Natural killer cell treated with Interleukin-12 subunit alpha and Interleukin-12 subunit beta and Interleukin-15 and Interleukin-18, amount 100 ng/mL, for 72 hours (primary cell): ENCODE measurements at regions not wholly inside any gene's neighbourhood (a gene's known extent, or its start where the extent isn't known, plus 50 kb on each side); places are given as distances from the start of the nearest gene placed in this dataset.

Source experiments
- ATAC-seq, 2 donors: fragments of 150-1000 bp; cut with Tn5 transposase in 1 of 2; sonication (Bioruptor Pico), chemical (Tn5 transposase) in 1 of 2; 2 replicates each; pipeline ENCODE4 v1.10.0; 2021
- DNase-seq: peaks from one replicate; pipeline ENCODE4 v3.0.0; 2022; ENCODE audit warnings: low spot score
- H3K27ac Mint-ChIP-seq, 2 donors: 1 replicate in 1 of 2; 2 replicates in 1 of 2; pipeline ENCODE4 v1.8.0; 2022; ENCODE audit warnings: mixed read lengths in 2 of 2, mild to moderate bottlenecking in 1 of 2, moderate library complexity in 1 of 2
- H3K27me3 Mint-ChIP-seq, 2 donors: 1 replicate in 1 of 2; 2 replicates in 1 of 2; pipeline ENCODE4 v1.8.0; 2022; ENCODE audit warnings: mixed read lengths in 2 of 2
- H3K36me3 Mint-ChIP-seq: one replicate; pipeline ENCODE4 v1.8.0; 2022; ENCODE audit warnings: mixed read lengths
- H3K4me1 Mint-ChIP-seq, 2 donors: 1 replicate in 1 of 2; 2 replicates in 1 of 2; pipeline ENCODE4 v1.8.0; 2022; ENCODE audit warnings: low read depth in 2 of 2, mixed read lengths in 2 of 2, mild to moderate bottlenecking in 1 of 2
- H3K4me3 Mint-ChIP-seq: one replicate; pipeline ENCODE4 v1.8.0; 2022; ENCODE audit warnings: mixed read lengths
- H3K9me3 Mint-ChIP-seq: 2 replicates; pipeline ENCODE4 v1.8.0; 2022; ENCODE audit warnings: mixed read lengths

DNA sequence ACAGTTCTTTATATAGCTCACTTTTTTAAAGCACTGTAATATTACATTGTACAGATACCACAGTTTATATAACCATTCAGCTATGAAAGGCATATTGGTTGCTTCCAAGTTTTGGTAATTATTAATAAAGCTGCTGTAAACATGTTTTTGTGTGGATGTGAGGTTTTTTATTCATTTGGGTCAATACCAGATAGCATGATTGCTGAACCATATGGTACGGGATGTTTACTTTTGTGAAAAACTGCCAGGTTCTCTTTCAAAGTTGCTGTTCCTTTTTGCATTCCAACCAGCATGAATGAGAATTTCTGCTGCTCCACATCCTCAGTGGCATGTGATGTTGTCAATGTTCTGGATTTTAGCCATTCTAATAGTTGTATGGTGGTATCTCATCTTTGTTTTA, 439.6 kb upstream of the NMUR2 start:
- H3K9me3 Mint-ChIP-seq = peaks cover 11% of the 10 kb centered on the region
- H3K4me1 Mint-ChIP-seq = no peaks in the 10 kb centered on the region
- H3K36me3 Mint-ChIP-seq = no peaks in the 10 kb centered on the region
- no peak overlapping the region for H3K27ac Mint-ChIP-seq
- no peak overlapping the region for H3K4me3 Mint-ChIP-seq
- no peak for DNase-seq
- no peaks in the 10 kb centered on the region for H3K27me3 Mint-ChIP-seq
- no peak for ATAC-seq

DNA sequence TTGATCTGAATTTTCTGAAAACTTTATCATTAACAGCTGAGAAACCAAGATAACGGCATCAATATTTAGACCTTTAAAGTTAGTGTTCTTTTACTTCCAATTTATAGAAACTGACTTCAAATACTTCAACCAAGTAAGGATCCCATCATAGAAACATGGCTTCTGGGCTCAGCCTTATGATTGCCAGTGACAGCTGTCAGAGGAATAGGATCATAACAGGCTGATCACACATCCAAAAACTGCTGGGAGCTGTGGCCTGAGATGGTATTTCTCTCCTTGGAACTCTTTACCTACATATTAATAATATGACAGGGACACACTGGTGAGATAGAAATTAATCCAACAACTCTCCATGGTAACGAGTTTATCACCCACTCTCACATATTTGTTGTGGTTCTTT, 448.3 kb upstream of the NMUR2 start:
- ATAC-seq = no peak
- Mint-ChIP-seq H3K4me3 (no peak overlapping the region), H3K9me3 (peaks cover 7% of the 10 kb centered on the region), H3K4me1 (no peaks in the 10 kb centered on the region), H3K27ac (no peak overlapping the region), H3K36me3 (no peaks in the 10 kb centered on the region), H3K27me3 (no peaks in the 10 kb centered on the region)
- DNase-seq = no peak

GRCh38 chr5:152855441-152855840, 450.4 kb upstream of the NMUR2 start:
- ATAC-seq (no peak), DNase-seq (no peak)
- Mint-ChIP-seq H3K27me3 (no peaks in the 10 kb centered on the region), H3K9me3 (peaks cover 5% of the 10 kb centered on the region), H3K4me1 (no peaks in the 10 kb centered on the region), H3K4me3 (no peak overlapping the region), H3K36me3 (no peaks in the 10 kb centered on the region), H3K27ac (no peak overlapping the region)

DNA sequence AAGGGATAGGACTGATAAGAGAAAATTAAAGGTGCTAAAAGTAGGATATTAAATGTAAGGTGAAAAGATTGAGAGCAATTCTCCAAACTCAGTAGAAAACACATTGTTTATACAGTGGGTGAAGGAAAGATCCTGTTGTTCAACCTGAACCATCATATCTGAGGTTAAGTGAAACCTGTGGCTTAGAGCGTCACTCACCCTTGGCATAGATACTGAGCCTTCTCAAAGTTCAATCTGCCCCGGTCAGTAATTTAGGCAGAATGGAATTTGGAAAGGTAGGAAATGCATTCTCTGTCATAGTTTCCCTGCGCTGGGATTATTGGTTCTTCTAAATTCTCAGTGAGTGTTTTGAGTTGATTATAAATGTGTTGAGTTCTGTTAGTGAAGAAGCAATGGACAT, 456.2 kb upstream of the NMUR2 start:
- no peak for ATAC-seq
- DNase-seq = no peak
- H3K36me3 Mint-ChIP-seq = no peaks in the 10 kb centered on the region
- H3K4me3 Mint-ChIP-seq = no peak overlapping the region
- no peak overlapping the region for H3K27ac Mint-ChIP-seq
- no peaks in the 10 kb centered on the region for H3K4me1 Mint-ChIP-seq
- H3K9me3 Mint-ChIP-seq = peaks cover 17% of the 10 kb centered on the region
- H3K27me3 Mint-ChIP-seq = no peaks in the 10 kb centered on the region

DNA sequence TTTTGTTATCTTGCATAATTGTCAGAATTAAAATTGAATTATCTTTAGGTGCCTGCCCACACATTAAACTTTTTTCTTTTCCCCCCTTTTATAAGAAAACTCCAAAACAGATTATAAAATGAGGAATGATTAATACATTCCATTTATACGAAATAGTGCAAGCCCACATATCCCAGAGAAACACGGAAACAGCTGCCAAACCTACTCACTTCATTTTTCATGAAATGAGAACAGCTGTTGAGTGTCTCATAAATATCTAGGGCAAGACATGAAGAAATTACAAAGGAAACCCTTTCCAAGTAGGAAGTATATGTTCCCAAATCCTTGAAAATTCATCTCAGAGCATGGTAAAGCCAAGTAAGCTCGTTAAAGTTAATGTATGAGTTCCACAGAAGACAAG, 459.4 kb upstream of the NMUR2 start:
- H3K4me1 Mint-ChIP-seq = no peaks in the 10 kb centered on the region
- H3K36me3 Mint-ChIP-seq = no peaks in the 10 kb centered on the region
- peaks cover 20% of the 10 kb centered on the region for H3K9me3 Mint-ChIP-seq
- no peak overlapping the region for H3K27ac Mint-ChIP-seq
- DNase-seq (no peak), ATAC-seq (no peak)
- H3K27me3 Mint-ChIP-seq = no peaks in the 10 kb centered on the region
- H3K4me3 Mint-ChIP-seq = no peak overlapping the region

DNA sequence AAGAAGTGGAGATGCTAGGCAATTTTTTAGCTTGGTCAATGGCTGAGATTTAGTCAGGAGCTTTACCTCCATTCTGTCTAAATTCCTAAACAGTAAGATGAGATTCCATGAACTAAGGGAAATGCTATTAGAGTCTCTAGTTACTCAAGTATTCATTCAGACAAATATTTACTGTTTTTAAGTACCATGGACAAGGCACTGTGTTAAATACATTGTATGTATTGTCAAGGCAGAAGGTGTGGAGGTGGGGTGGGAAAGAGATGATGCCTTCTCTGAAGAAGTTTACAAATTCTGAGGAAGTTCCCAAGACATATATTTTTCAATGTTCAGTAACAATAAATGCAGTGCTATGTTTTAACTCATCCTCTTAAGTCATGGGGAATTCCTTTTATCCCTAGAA, 459.9 kb upstream of the NMUR2 start:
- no peak for DNase-seq

DNA sequence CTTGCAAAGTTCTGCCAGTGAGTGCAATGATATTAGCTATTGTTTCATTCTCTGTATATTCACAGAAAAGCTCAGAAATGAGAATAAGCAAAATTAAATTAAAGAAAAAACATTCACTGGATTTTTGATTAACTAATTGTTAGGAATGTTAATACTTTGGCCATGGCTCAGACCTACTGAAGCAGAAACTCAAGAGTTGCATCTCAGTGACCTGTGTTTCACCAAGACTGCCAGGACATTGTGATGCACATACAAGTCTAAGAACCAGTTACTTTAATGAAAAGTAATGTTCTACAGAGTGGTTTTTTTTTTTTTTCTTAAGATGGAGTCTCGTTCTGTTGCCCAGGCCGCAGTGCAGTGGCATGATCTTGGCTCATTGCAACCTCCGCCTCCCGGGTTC, 464.9 kb upstream of the NMUR2 start:
- Mint-ChIP-seq H3K36me3 (no peaks in the 10 kb centered on the region), H3K4me1 (no peaks in the 10 kb centered on the region), H3K9me3 (peaks cover 17% of the 10 kb centered on the region), H3K4me3 (no peak overlapping the region), H3K27ac (no peak overlapping the region), H3K27me3 (no peaks in the 10 kb centered on the region)
- DNase-seq (no peak), ATAC-seq (no peak)

More for the DNA sequence above, 459.9 kb upstream of the NMUR2 start:
- ATAC-seq = no peak
- no peak overlapping the region for H3K4me3 Mint-ChIP-seq
- H3K27ac Mint-ChIP-seq = no peak overlapping the region
- H3K36me3 Mint-ChIP-seq = no peaks in the 10 kb centered on the region
- peaks cover 18% of the 10 kb centered on the region for H3K9me3 Mint-ChIP-seq
- no peaks in the 10 kb centered on the region for H3K4me1 Mint-ChIP-seq
- H3K27me3 Mint-ChIP-seq = no peaks in the 10 kb centered on the region

DNA sequence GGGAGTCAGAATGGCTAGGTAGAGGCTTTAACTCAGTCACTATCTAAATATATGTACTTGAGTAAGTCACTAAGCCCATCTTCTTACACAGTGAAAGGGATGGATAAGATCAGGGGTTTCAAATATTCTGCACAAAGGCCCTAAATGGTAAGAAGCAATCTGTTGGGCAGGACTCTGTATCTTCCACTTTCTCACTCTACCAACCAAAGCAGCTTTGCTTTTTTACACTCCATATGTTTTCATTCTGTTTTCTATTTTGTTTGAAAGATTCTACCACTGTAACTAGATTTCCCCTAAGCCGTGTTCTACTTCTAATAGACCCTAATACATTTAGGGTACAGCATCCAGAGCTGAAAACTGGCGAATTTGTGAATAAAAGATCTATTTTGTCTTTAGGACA, 477.5 kb upstream of the NMUR2 start:
- Mint-ChIP-seq H3K27ac (no peak overlapping the region), H3K9me3 (peaks cover 19% of the 10 kb centered on the region), H3K27me3 (no peaks in the 10 kb centered on the region), H3K4me3 (no peak overlapping the region), H3K4me1 (no peaks in the 10 kb centered on the region), H3K36me3 (no peaks in the 10 kb centered on the region)
- DNase-seq (no peak), ATAC-seq (no peak)

- Mint-ChIP-seq H3K36me3 (no peaks in the 10 kb centered on the region), H3K4me1 (no peaks in the 10 kb centered on the region), H3K4me3 (no peak overlapping the region), H3K27me3 (no peaks in the 10 kb centered on the region), H3K27ac (no peak overlapping the region), H3K9me3 (peaks cover 19% of the 10 kb centered on the region)
- DNase-seq (no peak), ATAC-seq (no peak)
These were observed 478.1 kb upstream of the NMUR2 start for GRCh38 chr5:152883066-152883775.

DNA sequence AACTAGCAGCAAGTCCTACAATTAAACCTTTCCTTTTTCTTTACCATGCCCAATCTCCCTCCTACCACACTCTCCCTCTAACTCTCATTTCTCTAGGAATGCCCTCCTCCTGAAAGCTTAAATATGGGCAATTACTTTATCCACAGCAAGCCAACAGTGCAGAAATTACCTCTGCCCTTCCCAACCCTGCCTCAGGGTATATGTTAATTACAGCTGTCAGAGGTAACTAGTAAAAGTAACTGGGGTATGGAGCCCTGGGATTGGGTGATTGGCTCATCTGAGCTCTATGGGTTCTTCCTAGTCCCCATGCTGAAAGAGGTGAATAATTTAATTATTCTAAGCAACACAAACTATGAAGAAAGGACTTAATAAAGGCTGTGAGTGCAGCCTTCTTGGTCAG, 478.9 kb upstream of the NMUR2 start:
- H3K27ac Mint-ChIP-seq = no peak overlapping the region
- H3K4me1 Mint-ChIP-seq = no peaks in the 10 kb centered on the region
- no peak overlapping the region for H3K4me3 Mint-ChIP-seq
- ATAC-seq (no peak), DNase-seq (no peak)
- H3K9me3 Mint-ChIP-seq = peaks cover 19% of the 10 kb centered on the region
- no peaks in the 10 kb centered on the region for H3K36me3 Mint-ChIP-seq
- no peaks in the 10 kb centered on the region for H3K27me3 Mint-ChIP-seq

GRCh38 chr5:152900332-152900731, 495.3 kb upstream of the NMUR2 start:
- ATAC-seq (no peak), DNase-seq (no peak)
- no peaks in the 10 kb centered on the region for H3K36me3 Mint-ChIP-seq
- H3K4me1 Mint-ChIP-seq = no peaks in the 10 kb centered on the region
- no peaks in the 10 kb centered on the region for H3K27me3 Mint-ChIP-seq
- H3K9me3 Mint-ChIP-seq = peaks cover 11% of the 10 kb centered on the region
- H3K27ac Mint-ChIP-seq = no peak overlapping the region
- no peak overlapping the region for H3K4me3 Mint-ChIP-seq

DNA sequence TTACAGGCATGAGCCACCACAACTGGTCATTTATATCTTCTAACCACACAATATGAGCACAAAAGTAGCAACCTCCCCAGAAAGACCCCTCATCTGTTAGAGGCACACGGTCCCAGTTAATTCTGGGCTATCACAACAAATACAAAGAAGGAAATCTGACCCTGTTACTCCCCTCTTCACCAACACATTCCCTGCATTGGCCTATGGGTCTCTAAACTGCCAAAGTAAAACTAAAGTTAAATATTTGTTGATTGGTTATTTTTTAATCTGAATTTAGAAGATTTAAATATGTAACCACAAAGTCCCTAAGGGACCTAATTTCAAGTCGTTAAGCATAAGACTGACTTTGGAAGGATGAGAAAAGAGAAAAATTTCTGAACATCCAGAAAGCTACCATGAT, 496.7 kb upstream of the NMUR2 start:
- no peak overlapping the region for H3K27ac Mint-ChIP-seq

DNA sequence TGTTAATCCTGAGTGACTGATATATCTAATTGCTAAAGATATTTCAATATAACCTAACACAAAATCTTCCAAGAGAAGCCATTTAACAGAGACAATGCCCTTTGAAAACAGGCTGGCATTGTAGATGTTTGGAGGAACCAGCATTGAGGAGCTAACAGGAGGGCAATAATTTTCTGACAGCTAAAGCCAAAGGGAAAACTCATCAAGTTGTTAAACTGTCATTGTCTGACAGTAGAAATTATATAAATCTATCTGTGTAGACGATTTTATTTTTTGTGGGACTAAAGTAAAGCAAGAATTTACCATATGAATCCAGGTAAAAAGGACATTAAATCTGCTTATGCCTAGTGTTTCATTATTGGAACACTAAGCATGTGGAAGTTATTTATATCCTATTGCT, 500.2 kb upstream of the NMUR2 start:
- Mint-ChIP-seq H3K4me3 (no peak overlapping the region), H3K27me3 (no peaks in the 10 kb centered on the region), H3K36me3 (no peaks in the 10 kb centered on the region), H3K4me1 (no peaks in the 10 kb centered on the region), H3K9me3 (peaks cover 6% of the 10 kb centered on the region), H3K27ac (no peak overlapping the region)
- ATAC-seq (no peak), DNase-seq (no peak)

More for the DNA sequence above, 496.7 kb upstream of the NMUR2 start:
- H3K27me3 Mint-ChIP-seq = no peaks in the 10 kb centered on the region
- H3K4me1 Mint-ChIP-seq = no peaks in the 10 kb centered on the region
- H3K36me3 Mint-ChIP-seq = no peaks in the 10 kb centered on the region
- peaks cover 10% of the 10 kb centered on the region for H3K9me3 Mint-ChIP-seq
- H3K4me3 Mint-ChIP-seq = no peak overlapping the region
- ATAC-seq (no peak), DNase-seq (no peak)

DNA sequence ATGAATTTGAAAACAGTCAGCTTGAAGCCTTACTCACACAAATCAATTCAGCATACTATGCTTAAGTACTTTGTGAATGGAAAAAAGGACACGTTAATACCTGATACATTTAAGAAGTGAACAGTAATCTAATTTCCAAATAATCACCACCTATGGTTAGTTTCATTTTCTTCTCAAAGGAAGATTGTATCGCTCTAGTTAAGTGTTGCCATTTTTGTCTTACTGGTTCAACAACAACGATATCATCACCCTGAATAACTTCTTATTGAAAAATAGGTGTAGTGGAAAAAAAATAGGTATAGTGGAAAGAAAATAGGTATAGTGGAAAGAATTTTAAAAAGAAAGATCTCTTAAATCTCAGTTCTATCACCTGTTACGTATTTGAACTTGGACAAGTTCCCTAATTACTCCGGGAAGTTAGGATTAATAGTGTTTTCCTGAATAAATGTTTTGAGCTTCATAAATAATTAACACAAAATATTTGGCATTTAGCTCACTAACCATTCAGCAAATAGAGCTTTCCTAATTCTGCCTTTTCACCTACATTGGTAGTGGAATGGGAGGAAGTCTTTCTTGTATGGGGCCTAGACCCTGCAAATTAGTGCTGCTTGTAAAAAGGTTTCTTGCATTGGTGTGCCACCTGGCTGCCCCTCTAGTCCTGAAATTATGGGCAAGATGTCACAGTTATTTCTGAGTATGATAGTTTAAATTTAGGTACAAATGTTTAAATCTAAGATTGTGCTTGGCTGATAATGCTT, 502.6 kb upstream of the NMUR2 start:
- Mint-ChIP-seq H3K27me3 (no peaks in the 10 kb centered on the region), H3K4me1 (no peaks in the 10 kb centered on the region), H3K36me3 (no peaks in the 10 kb centered on the region), H3K4me3 (no peak overlapping the region), H3K9me3 (peaks cover 13% of the 10 kb centered on the region), H3K27ac (no peak overlapping the region)
- DNase-seq (no peak), ATAC-seq (no peak)
